ENCODE measurements at regions not wholly inside any gene's neighbourhood (a gene's known extent, or its start where the extent isn't known, plus 50 kb on each side); places are given as distances from the start of the nearest gene placed in this dataset.
A peak's percentile ranks its signal among the peaks of the same experiment; 100 is the strongest.

DNA sequence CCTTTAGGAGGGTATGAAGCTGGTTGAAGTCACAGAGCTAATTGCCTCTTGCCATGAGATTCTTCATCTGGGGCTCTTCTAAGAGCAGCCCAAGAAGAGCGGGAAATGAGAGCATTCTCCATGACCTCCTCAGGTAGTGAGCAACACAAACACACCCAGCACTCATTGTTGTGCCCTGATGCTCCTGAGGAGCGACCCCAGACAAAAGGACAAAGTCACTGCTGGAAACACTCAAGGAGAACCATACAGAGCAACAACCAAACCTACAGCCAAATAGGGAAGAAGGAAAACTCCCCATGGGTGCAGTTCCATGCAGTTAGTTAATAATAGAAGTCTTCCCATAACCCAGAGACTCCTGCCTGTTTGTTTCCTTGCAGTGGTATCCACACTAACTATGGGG lies 426.0 kb upstream of the CRIM1 start:
- TF ChIP-seq ZNF621 (tag by site-specific recombination; IDR thresholded peaks at IDR 0.05): no peak
- TF ChIP-seq ZNF624 (tag by site-specific recombination; IDR thresholded peaks at IDR 0.05): no peak
- TF ChIP-seq ZNF19 (tag by site-specific recombination; IDR thresholded peaks at IDR 0.05; ENCODE audit: low read depth): no peak
- TF ChIP-seq ZNF530 (tag by site-specific recombination; IDR thresholded peaks at IDR 0.05; ENCODE audit: low read depth): no peak
- TF ChIP-seq SCRT1 (tag by site-specific recombination; IDR thresholded peaks at IDR 0.05; ENCODE audit: borderline replicate concordance): no peak
- TF ChIP-seq YY2 (tag by site-specific recombination; IDR thresholded peaks at IDR 0.05): no peak
- TF ChIP-seq, protein P1, sequence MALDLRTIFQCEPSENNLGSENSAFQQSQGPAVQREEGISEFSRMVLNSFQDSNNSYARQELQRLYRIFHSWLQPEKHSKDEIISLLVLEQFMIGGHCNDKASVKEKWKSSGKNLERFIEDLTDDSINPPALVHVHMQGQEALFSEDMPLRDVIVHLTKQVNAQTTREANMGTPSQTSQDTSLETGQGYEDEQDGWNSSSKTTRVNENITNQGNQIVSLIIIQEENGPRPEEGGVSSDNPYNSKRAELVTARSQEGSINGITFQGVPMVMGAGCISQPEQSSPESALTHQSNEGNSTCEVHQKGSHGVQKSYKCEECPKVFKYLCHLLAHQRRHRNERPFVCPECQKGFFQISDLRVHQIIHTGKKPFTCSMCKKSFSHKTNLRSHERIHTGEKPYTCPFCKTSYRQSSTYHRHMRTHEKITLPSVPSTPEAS (tag by site-specific recombination; IDR thresholded peaks at IDR 0.05): no peak
- TF ChIP-seq ZNF112 (tag by site-specific recombination; IDR thresholded peaks at IDR 0.05): no peak
- Histone ChIP-seq H3K27ac (ENCODE audit: extremely low read depth, low read depth, low read length) (no peak overlapping the region), H3K36me3 (ENCODE audit: control insufficient read depth in 2 of 2, insufficient read depth in 1 of 2, low read length in 2 of 2) (no peaks in the 10 kb centered on the region), H3K4me1 (ENCODE audit: control insufficient read depth, insufficient read depth, low read length) (no peaks in the 10 kb centered on the region), H3K4me3 (ENCODE audit: low read depth, low read length) (no peak overlapping the region), H3K9me3 (ENCODE audit: control insufficient read depth, insufficient read depth, low read depth, low read length) (no peaks in the 10 kb centered on the region)
- CTCF ChIA-PET: no interaction called here
- POLR2A ChIA-PET: no interaction called here

DNA sequence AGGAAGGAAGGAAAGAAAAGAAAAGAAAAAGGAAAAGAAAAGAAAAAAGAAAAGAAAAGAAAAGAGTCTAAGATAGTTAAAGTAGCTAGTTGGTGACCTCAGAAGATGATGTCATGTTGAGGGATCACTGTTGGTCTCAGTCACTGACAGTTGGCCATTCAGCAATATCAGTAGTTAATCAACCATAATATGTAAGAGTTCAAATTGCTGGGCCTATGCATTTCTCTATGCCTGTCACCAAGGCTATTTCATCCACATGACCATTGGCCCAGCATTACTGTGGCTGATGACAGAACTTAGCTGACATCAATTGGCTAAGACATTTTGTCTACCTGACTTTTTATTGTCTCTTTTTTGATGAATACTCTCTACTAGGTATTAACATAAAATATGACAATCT lies 435.5 kb upstream of the CRIM1 start:
- Histone ChIP-seq H3K9me3 (ENCODE audit: control insufficient read depth, insufficient read depth, low read depth, low read length) (no peaks in the 10 kb centered on the region), H3K4me1 (ENCODE audit: control insufficient read depth, insufficient read depth, low read length) (no peaks in the 10 kb centered on the region), H3K36me3 (ENCODE audit: control insufficient read depth in 2 of 2, insufficient read depth in 1 of 2, low read length in 2 of 2) (no peaks in the 10 kb centered on the region), H3K27ac (ENCODE audit: extremely low read depth, low read depth, low read length) (no peak overlapping the region), H3K4me3 (ENCODE audit: low read depth, low read length) (no peak overlapping the region)
- TF ChIP-seq ZNF366 (tag by site-specific recombination; conservative IDR thresholded peaks at IDR 0.05) (0 out of 2 replicates have a peak, but pooled peaks have one; percentile 11), SP2 (tag by site-specific recombination; IDR thresholded peaks at IDR 0.05) (no peak), ZNF121 (tag by site-specific recombination; IDR thresholded peaks at IDR 0.05) (no peak), WT1 (tag by site-specific recombination; IDR thresholded peaks at IDR 0.05) (no peak)
- POLR2A ChIA-PET: no interaction called here
- CTCF ChIA-PET: no interaction called here

DNA sequence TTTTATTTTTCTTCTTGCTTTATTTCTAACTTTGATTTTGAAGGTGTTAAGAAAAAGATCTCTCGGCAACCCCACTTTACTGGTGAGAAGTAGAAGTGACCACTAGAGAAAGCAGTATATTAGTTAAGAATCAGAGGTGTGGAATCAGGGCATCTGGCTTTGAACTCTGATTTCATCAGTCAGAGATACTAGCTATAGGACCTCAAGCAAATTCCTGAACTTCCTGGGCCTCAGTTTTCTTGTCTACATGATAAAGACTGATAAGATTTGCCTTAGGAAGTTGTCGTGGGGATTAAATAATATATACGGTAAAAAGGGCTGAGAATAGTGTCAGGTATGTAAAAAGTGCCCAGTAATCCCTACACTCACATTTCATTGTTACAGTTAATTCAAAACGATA lies 440.3 kb upstream of the CRIM1 start:
- TF ChIP-seq, protein P2, sequence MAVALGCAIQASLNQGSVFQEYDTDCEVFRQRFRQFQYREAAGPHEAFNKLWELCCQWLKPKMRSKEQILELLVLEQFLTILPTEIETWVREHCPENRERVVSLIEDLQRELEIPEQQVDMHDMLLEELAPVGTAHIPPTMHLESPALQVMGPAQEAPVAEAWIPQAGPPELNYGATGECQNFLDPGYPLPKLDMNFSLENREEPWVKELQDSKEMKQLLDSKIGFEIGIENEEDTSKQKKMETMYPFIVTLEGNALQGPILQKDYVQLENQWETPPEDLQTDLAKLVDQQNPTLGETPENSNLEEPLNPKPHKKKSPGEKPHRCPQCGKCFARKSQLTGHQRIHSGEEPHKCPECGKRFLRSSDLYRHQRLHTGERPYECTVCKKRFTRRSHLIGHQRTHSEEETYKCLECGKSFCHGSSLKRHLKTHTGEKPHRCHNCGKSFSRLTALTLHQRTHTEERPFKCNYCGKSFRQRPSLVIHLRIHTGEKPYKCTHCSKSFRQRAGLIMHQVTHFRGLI (tag by site-specific recombination; IDR thresholded peaks at IDR 0.05): no peak
- TF ChIP-seq ZNF114 (tag by site-specific recombination; IDR thresholded peaks at IDR 0.05) (no peak), ZNF341 (tag by site-specific recombination; IDR thresholded peaks at IDR 0.05; ENCODE audit: low read depth) (no peak), ZBTB48 (tag by site-specific recombination; IDR thresholded peaks at IDR 0.05) (no peak), ZNF623 (tag by site-specific recombination; IDR thresholded peaks at IDR 0.05) (no peak), YY1 (tag by site-specific recombination; IDR thresholded peaks at IDR 0.05) (no peak), ZNF266 (tag by site-specific recombination; IDR thresholded peaks at IDR 0.05; ENCODE audit: low read depth) (no peak)
- Histone ChIP-seq H3K4me3 (ENCODE audit: low read depth, low read length) (no peak overlapping the region), H3K4me1 (ENCODE audit: control insufficient read depth, insufficient read depth, low read length) (no peaks in the 10 kb centered on the region), H3K9me3 (ENCODE audit: control insufficient read depth, insufficient read depth, low read depth, low read length) (no peaks in the 10 kb centered on the region), H3K27ac (ENCODE audit: extremely low read depth, low read depth, low read length) (no peak overlapping the region), H3K36me3 (ENCODE audit: control insufficient read depth in 2 of 2, insufficient read depth in 1 of 2, low read length in 2 of 2) (no peaks in the 10 kb centered on the region)
- ChIA-PET POLR2A (no interaction called here), CTCF (no interaction called here)

DNA sequence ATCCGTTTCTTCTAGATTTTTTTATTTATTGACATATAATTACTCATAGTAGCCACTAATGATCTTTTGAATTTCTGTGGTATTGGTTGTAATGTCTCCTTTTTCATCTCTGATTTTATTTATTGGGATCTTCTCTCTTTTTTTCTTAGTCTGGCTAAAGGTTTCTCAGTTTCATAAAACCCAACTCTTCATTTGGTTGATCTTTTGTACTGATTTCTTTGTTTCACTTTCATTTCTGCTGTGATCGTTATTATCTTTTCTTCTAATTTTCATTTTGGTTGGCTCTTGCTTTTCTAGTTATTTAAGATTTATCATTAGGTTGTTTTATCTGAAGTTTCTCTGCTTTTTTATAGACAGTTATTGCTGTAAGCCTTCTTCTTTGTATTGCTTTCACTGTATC lies 463.6 kb upstream of the CRIM1 start:
- Histone ChIP-seq H3K9me3 (ENCODE audit: control insufficient read depth, insufficient read depth, low read depth, low read length) (no peaks in the 10 kb centered on the region), H3K4me3 (ENCODE audit: low read depth, low read length) (no peak overlapping the region), H3K4me1 (ENCODE audit: control insufficient read depth, insufficient read depth, low read length) (no peaks in the 10 kb centered on the region), H3K27ac (ENCODE audit: extremely low read depth, low read depth, low read length) (no peak overlapping the region), H3K36me3 (ENCODE audit: control insufficient read depth in 2 of 2, insufficient read depth in 1 of 2, low read length in 2 of 2) (no peaks in the 10 kb centered on the region)
- ChIA-PET CTCF (no interaction called here), POLR2A (no interaction called here)
- TF ChIP-seq GLI2 (tag by site-specific recombination; IDR thresholded peaks at IDR 0.05; ENCODE audit: borderline replicate concordance, low read depth): no peak
- no peak for TF ChIP-seq SP2 (tag by site-specific recombination; IDR thresholded peaks at IDR 0.05)
- TF ChIP-seq EGR2 (tag by site-specific recombination; IDR thresholded peaks at IDR 0.05; ENCODE audit: low read depth): no peak
- TF ChIP-seq GLI4 (tag by site-specific recombination; IDR thresholded peaks at IDR 0.05): no peak
- no peak for TF ChIP-seq ZNF169 (tag by site-specific recombination; IDR thresholded peaks at IDR 0.05)
- no peak for TF ChIP-seq KLF8 (tag by site-specific recombination; IDR thresholded peaks at IDR 0.05)
- TF ChIP-seq ZSCAN30 (tag by site-specific recombination; IDR thresholded peaks at IDR 0.05): no peak
- TF ChIP-seq, protein P3, sequence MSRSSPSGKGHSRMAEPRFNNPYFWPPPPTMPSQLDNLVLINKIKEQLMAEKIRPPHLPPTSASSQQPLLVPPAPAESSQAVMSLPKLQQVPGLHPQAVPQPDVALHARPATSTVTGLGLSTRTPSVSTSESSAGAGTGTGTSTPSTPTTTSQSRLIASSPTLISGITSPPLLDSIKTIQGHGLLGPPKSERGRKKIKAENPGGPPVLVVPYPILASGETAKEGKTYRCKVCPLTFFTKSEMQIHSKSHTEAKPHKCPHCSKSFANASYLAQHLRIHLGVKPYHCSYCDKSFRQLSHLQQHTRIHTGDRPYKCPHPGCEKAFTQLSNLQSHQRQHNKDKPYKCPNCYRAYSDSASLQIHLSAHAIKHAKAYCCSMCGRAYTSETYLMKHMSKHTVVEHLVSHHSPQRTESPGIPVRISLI (tag by site-specific recombination; IDR thresholded peaks at IDR 0.05): no peak
- no peak for TF ChIP-seq YY1 (tag by site-specific recombination; IDR thresholded peaks at IDR 0.05)
- TF ChIP-seq OVOL3 (tag by site-specific recombination; IDR thresholded peaks at IDR 0.05): no peak

Data from HEK293 (cell line).